Left colon (tissue), 2 donors: ENCODE measurements at regions not wholly inside any gene's neighbourhood (a gene's known extent, or its start where the extent isn't known, plus 50 kb on each side); places are given as distances from the start of the nearest gene placed in this dataset.
"Not testable (repeated sequence)": the region's sequence is repeated elsewhere in the genome, so short reads cannot be mapped to it uniquely, and the experiment has no call there.

Experiments
- ATAC-seq: fragments of 200-7000 bp; cut with Tn5 transposase; one replicate; pipeline ENCODE4 v1.9.1; 2020; ENCODE audit warnings: mild to moderate bottlenecking, moderate library complexity
- DNase-seq, 2 donors: peaks; one replicate each; pipeline ENCODE4 v3.0.0-alpha.2; 2020
- intact Hi-C, 2 donors: fragments of 100-400 bp; cut with DNase I in 1 of 2; cut with micrococcal nuclease in 1 of 2; formaldehyde crosslinking; loops; one replicate each; pipeline versions ENCODE4 v1.11.2 to v1.14.0; 2022; cut with DNase I, micrococcal nuclease
- donor health status: DM: no; HTN: no; CAD: no.
- donor health status: DM: yes; HTN: yes; CAD: no.

- intact Hi-C loops = no loop called here
- DNase-seq = no peak
- ATAC-seq = no peak
These were observed 64.8 kb upstream of the TBC1D3K start for GRCh38 chr17:37859451-37859850.

- intact Hi-C loops, ATAC-seq, DNase-seq: not testable (repeated sequence)
These were observed 65.8 kb upstream of the TBC1D3K start for GRCh38 chr17:37858391-37858790.

GRCh38 chr17:37856245-37856644 is 68.0 kb upstream of the TBC1D3K start:
- ATAC-seq (no peak), DNase-seq (no peak)
- intact Hi-C loops = no loop called here

GRCh38 chr17:37849617-37849972 is 74.6 kb upstream of the TBC1D3K start:
- DNase-seq (no peak), ATAC-seq (no peak)
- intact Hi-C loops = no loop called here

- no peak for DNase-seq
- peak; percentile 40 for ATAC-seq
- intact Hi-C loops = no loop called here
These were observed 75.3 kb upstream of the TBC1D3K start for GRCh38 chr17:37848690-37849616.

GRCh38 chr17:37847811-37848331 is 76.3 kb upstream of the TBC1D3K start:
- ATAC-seq (no peak), DNase-seq (no peak)
- intact Hi-C loops = no loop called here

- ATAC-seq (no peak), DNase-seq (no peak)
- intact Hi-C loops = no loop called here
These were observed 77.1 kb upstream of the TBC1D3K start for GRCh38 chr17:37847102-37847501.

- intact Hi-C loops = no loop called here
- no peak for DNase-seq
- no peak for ATAC-seq
These were observed 79.3 kb upstream of the TBC1D3K start for GRCh38 chr17:37844977-37845293.

- peak; percentile 95 for ATAC-seq
- intact Hi-C loops = no loop called here
- DNase-seq = peak; percentile 39 to 72
These were observed 79.8 kb upstream of the TBC1D3K start for GRCh38 chr17:37844158-37844976.

GRCh38 chr17:37842401-37842800 is 81.8 kb upstream of the TBC1D3K start:
- intact Hi-C loops = no loop called here
- DNase-seq (no peak), ATAC-seq (no peak)

- ATAC-seq = no peak
- intact Hi-C loops = no loop called here
- no peak for DNase-seq
These were observed 83.0 kb upstream of the TBC1D3K start for GRCh38 chr17:37841232-37841631.

- ATAC-seq (no peak), DNase-seq (no peak)
- intact Hi-C loops = no loop called here
These were observed 83.6 kb upstream of the TBC1D3K start for GRCh38 chr17:37840576-37840975.

GRCh38 chr17:37839196-37839978 is 84.8 kb upstream of the TBC1D3K start:
- no peak for ATAC-seq
- intact Hi-C loops = no loop called here
- no peak for DNase-seq

- ATAC-seq = no peak
- intact Hi-C loops = no loop called here
- no peak for DNase-seq
These were observed 85.9 kb upstream of the TBC1D3K start for GRCh38 chr17:37838276-37838675.

- DNase-seq (no peak), ATAC-seq (no peak)
- intact Hi-C loops = no loop called here
These were observed 87.6 kb upstream of the TBC1D3K start for GRCh38 chr17:37836593-37836992.

- intact Hi-C loops = no loop called here
- DNase-seq = no peak
- no peak for ATAC-seq
These were observed 89.3 kb upstream of the HNF1B start for GRCh38 chr17:37834168-37834567.

GRCh38 chr17:37833237-37833859 is 88.5 kb upstream of the HNF1B start:
- DNase-seq = no peak
- intact Hi-C loops = no loop called here
- ATAC-seq = no peak

- intact Hi-C loops = no loop called here
- DNase-seq = no peak
- no peak for ATAC-seq
These were observed 87.1 kb upstream of the HNF1B start for GRCh38 chr17:37831986-37832385.

GRCh38 chr17:37831492-37831891 is 86.6 kb upstream of the HNF1B start:
- ATAC-seq = no peak

More at GRCh38 chr17:37831492-37831891, 86.6 kb upstream of the HNF1B start:
- intact Hi-C loops = no loop called here
- no peak for DNase-seq
